ENCODE measurements at regions not wholly inside any gene's neighbourhood (a gene's known extent, or its start where the extent isn't known, plus 50 kb on each side); places are given as distances from the start of the nearest gene placed in this dataset.

GRCh38 chr17:79511471-79511870 lies 99.4 kb downstream of the RBFOX3 start:
- 72 to 75% methylated on average over 5 to 12 of the region's 12 CpGs for WGBS, 2 experiments (ENCODE audit: low coverage in 1 of 2, low lambda C conversion rate in 2 of 2, missing lambda C conversion rate in 2 of 2)
- in situ Hi-C loops (cut with MboI): no loop called here
- no peaks in the 10 kb centered on the region for H3K4me1 ChIP-seq (ENCODE audit: insufficient read depth)
- H3K9ac ChIP-seq: no peak overlapping the region
- TF ChIP-seq EZH2 (IDR thresholded peaks at IDR 0.05; ENCODE audit: insufficient read depth, poor library complexity, severe bottlenecking): no peak
- TF ChIP-seq EZH2phosphoT487 (IDR thresholded peaks at IDR 0.05; ENCODE audit: insufficient read depth, low read depth): no peak
- H3K27me3 ChIP-seq (replicated peaks; ENCODE audit: insufficient read depth): no peaks in the 10 kb centered on the region
- no peaks in the 10 kb centered on the region for H3K9me3 ChIP-seq (ENCODE audit: low read depth)
- no peaks in the 10 kb centered on the region for H3K36me3 ChIP-seq (ENCODE audit: low read depth)
- H3K79me2 ChIP-seq (ENCODE audit: insufficient read depth): no peaks in the 10 kb centered on the region
- no peak for DNase-seq
- H3K4me3 ChIP-seq: no peak overlapping the region
- H3F3A ChIP-seq (ENCODE audit: insufficient read depth): no peaks in the 10 kb centered on the region
- no peaks in the 10 kb centered on the region for H3K9me2 ChIP-seq (ENCODE audit: insufficient read depth)
- no peak overlapping the region for H3K27ac ChIP-seq
- no peaks in the 10 kb centered on the region for H4K20me1 ChIP-seq (ENCODE audit: insufficient read depth)
- H3K4me2 ChIP-seq (ENCODE audit: unreplicated experiment): no peak overlapping the region
- no peak overlapping the region for H2AFZ ChIP-seq

- Histone ChIP-seq H3K27me3 (replicated peaks; ENCODE audit: insufficient read depth) (no peaks in the 10 kb centered on the region; the same call in 1 of the 2 replicates), H3K36me3 (ENCODE audit: low read depth) (no peaks in the 10 kb centered on the region), H3K4me3 (no peak overlapping the region), H4K20me1 (ENCODE audit: insufficient read depth) (no peaks in the 10 kb centered on the region), H3K27ac (no peak overlapping the region), H3F3A (ENCODE audit: insufficient read depth) (no peaks in the 10 kb centered on the region), H3K9me2 (ENCODE audit: insufficient read depth) (no peaks in the 10 kb centered on the region), H2AFZ (no peak overlapping the region), H3K4me1 (ENCODE audit: insufficient read depth) (no peaks in the 10 kb centered on the region), H3K79me2 (ENCODE audit: insufficient read depth) (no peaks in the 10 kb centered on the region), H3K9ac (no peak overlapping the region), H3K4me2 (ENCODE audit: unreplicated experiment) (no peak overlapping the region), H3K9me3 (ENCODE audit: low read depth) (no peaks in the 10 kb centered on the region)
- 47 to 53% methylated on average over 18 of the region's 18 CpGs for WGBS, 2 experiments (ENCODE audit: low coverage in 1 of 2, low lambda C conversion rate in 2 of 2, missing lambda C conversion rate in 2 of 2)
- no peak for TF ChIP-seq EZH2phosphoT487 (IDR thresholded peaks at IDR 0.05; ENCODE audit: insufficient read depth, low read depth)
- no peak for DNase-seq
- in situ Hi-C loops (cut with MboI): no loop called here
Observed at GRCh38 chr17:79510071-79510470, 100.8 kb downstream of the RBFOX3 start.

- Histone ChIP-seq H3K27ac (no peak overlapping the region), H3K27me3 (replicated peaks; ENCODE audit: insufficient read depth) (no peaks in the 10 kb centered on the region; the same call in 1 of the 2 replicates), H3K79me2 (ENCODE audit: insufficient read depth) (no peaks in the 10 kb centered on the region), H3K4me3 (no peak overlapping the region), H3K4me1 (ENCODE audit: insufficient read depth) (no peaks in the 10 kb centered on the region), H3K9me3 (ENCODE audit: low read depth) (no peaks in the 10 kb centered on the region), H4K20me1 (ENCODE audit: insufficient read depth) (no peaks in the 10 kb centered on the region), H3K9me2 (ENCODE audit: insufficient read depth) (no peaks in the 10 kb centered on the region), H2AFZ (no peak overlapping the region), H3K4me2 (ENCODE audit: unreplicated experiment) (no peak overlapping the region), H3K9ac (no peak overlapping the region), H3F3A (ENCODE audit: insufficient read depth) (no peaks in the 10 kb centered on the region), H3K36me3 (ENCODE audit: low read depth) (no peaks in the 10 kb centered on the region)
- 41 to 44% methylated on average over 13 to 14 of the region's 14 CpGs for WGBS, 2 experiments (ENCODE audit: low coverage in 1 of 2, low lambda C conversion rate in 2 of 2, missing lambda C conversion rate in 2 of 2)
- in situ Hi-C loops (cut with MboI): no loop called here
- TF ChIP-seq EZH2phosphoT487 (IDR thresholded peaks at IDR 0.05; ENCODE audit: insufficient read depth, low read depth): no peak
- TF ChIP-seq EZH2 (IDR thresholded peaks at IDR 0.05; ENCODE audit: insufficient read depth, poor library complexity, severe bottlenecking): no peak
- no peak for DNase-seq
Observed at GRCh38 chr17:79509490-79509889, 101.4 kb downstream of the RBFOX3 start.

- Histone ChIP-seq H3K4me1 (ENCODE audit: insufficient read depth) (no peaks in the 10 kb centered on the region), H3K79me2 (ENCODE audit: insufficient read depth) (no peaks in the 10 kb centered on the region), H3K27me3 (replicated peaks; ENCODE audit: insufficient read depth) (no peaks in the 10 kb centered on the region; the same call in 1 of the 2 replicates), H4K20me1 (ENCODE audit: insufficient read depth) (no peaks in the 10 kb centered on the region), H2AFZ (no peak overlapping the region), H3K9me3 (ENCODE audit: low read depth) (no peaks in the 10 kb centered on the region), H3K9ac (no peak overlapping the region), H3K36me3 (ENCODE audit: low read depth) (no peaks in the 10 kb centered on the region), H3K4me2 (ENCODE audit: unreplicated experiment) (no peak overlapping the region), H3K9me2 (ENCODE audit: insufficient read depth) (no peaks in the 10 kb centered on the region), H3K27ac (no peak overlapping the region), H3F3A (ENCODE audit: insufficient read depth) (no peaks in the 10 kb centered on the region), H3K4me3 (no peak overlapping the region)
- in situ Hi-C loops (cut with MboI): no loop called here
- DNase-seq: no peak
- TF ChIP-seq EZH2 (IDR thresholded peaks at IDR 0.05; ENCODE audit: insufficient read depth, poor library complexity, severe bottlenecking): no peak
- WGBS, 2 experiments (ENCODE audit: low coverage in 1 of 2, low lambda C conversion rate in 2 of 2, missing lambda C conversion rate in 2 of 2): 55 to 62% methylated on average over 16 to 17 of the region's 18 CpGs
Observed at GRCh38 chr17:79509008-79509407, 101.8 kb downstream of the RBFOX3 start.

GRCh38 chr17:79508291-79508716 lies 102.5 kb downstream of the RBFOX3 start:
- Histone ChIP-seq H3K4me3 (no peak overlapping the region), H3K79me2 (ENCODE audit: insufficient read depth) (no peaks in the 10 kb centered on the region), H3K9me3 (ENCODE audit: low read depth) (no peaks in the 10 kb centered on the region), H3K27ac (no peak overlapping the region), H3K4me1 (ENCODE audit: insufficient read depth) (no peaks in the 10 kb centered on the region), H3K9ac (no peak overlapping the region), H2AFZ (no peak overlapping the region), H3K36me3 (ENCODE audit: low read depth) (no peaks in the 10 kb centered on the region), H3K4me2 (ENCODE audit: unreplicated experiment) (no peak overlapping the region), H3F3A (ENCODE audit: insufficient read depth) (no peaks in the 10 kb centered on the region), H4K20me1 (ENCODE audit: insufficient read depth) (no peaks in the 10 kb centered on the region), H3K9me2 (ENCODE audit: insufficient read depth) (no peaks in the 10 kb centered on the region), H3K27me3 (replicated peaks; ENCODE audit: insufficient read depth) (no peaks in the 10 kb centered on the region; the same call in 1 of the 2 replicates)
- DNase-seq: no peak
- 64 to 65% methylated on average over 17 to 22 of the region's 22 CpGs for WGBS, 2 experiments (ENCODE audit: low coverage in 1 of 2, low lambda C conversion rate in 2 of 2, missing lambda C conversion rate in 2 of 2)
- TF ChIP-seq EZH2 (IDR thresholded peaks at IDR 0.05; ENCODE audit: insufficient read depth, poor library complexity, severe bottlenecking): no peak
- no peak for TF ChIP-seq EZH2phosphoT487 (IDR thresholded peaks at IDR 0.05; ENCODE audit: insufficient read depth, low read depth)
- in situ Hi-C loops (cut with MboI): no loop called here

Measured in GM23248 (cell line).